C4-2B (cell line): ENCODE measurements at regions not wholly inside any gene's neighbourhood (a gene's known extent, or its start where the extent isn't known, plus 50 kb on each side); places are given as distances from the start of the nearest gene placed in this dataset.

Experiments used
- H3K27ac ChIP-seq: fragments of 450-650 bp; 2 replicates; pipeline ENCODE4 v1.5.1; 2017
- ZFX ChIP-seq: fragments of 450-650 bp; IDR thresholded peaks from 2 replicates; pipeline ENCODE4 v1.6.1; 2017
- TF ChIP-seq, protein P1 (sequence below): fragments of 450-650 bp; conservative IDR thresholded peaks from 2 replicates; pipeline ENCODE4 v1.5.1; 2017; ENCODE audit warnings: mild to moderate bottlenecking

- H3K27ac ChIP-seq, result no peak overlapping the region
- no peak for TF ChIP-seq ZFX
Observed at GRCh38 chr20:12291386-12291785, 373.7 kb downstream of the BTBD3 start.

- TF ChIP-seq ZFX, result no peak
- TF ChIP-seq, protein P1, sequence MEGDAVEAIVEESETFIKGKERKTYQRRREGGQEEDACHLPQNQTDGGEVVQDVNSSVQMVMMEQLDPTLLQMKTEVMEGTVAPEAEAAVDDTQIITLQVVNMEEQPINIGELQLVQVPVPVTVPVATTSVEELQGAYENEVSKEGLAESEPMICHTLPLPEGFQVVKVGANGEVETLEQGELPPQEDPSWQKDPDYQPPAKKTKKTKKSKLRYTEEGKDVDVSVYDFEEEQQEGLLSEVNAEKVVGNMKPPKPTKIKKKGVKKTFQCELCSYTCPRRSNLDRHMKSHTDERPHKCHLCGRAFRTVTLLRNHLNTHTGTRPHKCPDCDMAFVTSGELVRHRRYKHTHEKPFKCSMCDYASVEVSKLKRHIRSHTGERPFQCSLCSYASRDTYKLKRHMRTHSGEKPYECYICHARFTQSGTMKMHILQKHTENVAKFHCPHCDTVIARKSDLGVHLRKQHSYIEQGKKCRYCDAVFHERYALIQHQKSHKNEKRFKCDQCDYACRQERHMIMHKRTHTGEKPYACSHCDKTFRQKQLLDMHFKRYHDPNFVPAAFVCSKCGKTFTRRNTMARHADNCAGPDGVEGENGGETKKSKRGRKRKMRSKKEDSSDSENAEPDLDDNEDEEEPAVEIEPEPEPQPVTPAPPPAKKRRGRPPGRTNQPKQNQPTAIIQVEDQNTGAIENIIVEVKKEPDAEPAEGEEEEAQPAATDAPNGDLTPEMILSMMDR, result no peak
Observed at GRCh38 chr20:12293900-12294299, 376.2 kb downstream of the BTBD3 start.

DNA sequence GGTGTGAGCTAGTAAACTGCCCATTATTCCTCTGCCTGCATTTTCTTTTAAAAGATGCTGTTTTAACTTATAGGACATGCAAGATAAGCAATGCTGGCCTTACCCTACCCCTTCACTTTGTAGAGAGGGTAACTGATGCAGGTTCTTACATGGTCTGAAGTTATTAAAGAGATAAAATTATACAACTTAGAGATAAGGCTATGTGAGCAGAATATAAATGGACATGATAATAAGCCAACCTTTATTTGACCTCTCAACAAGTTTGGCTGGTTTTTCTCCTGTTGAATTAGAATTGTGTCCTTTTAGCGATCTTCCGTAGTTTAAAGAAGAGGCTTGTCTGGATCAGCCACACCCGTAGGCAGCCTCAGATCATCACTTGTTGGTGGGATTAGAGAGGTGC is 377.0 kb downstream of the BTBD3 start:
- TF ChIP-seq ZFX, result no peak
- TF ChIP-seq, protein P1, result no peak
- H3K27ac ChIP-seq, result no peak overlapping the region

More at GRCh38 chr20:12293900-12294299, 376.2 kb downstream of the BTBD3 start:
- H3K27ac ChIP-seq, result no peak overlapping the region

DNA sequence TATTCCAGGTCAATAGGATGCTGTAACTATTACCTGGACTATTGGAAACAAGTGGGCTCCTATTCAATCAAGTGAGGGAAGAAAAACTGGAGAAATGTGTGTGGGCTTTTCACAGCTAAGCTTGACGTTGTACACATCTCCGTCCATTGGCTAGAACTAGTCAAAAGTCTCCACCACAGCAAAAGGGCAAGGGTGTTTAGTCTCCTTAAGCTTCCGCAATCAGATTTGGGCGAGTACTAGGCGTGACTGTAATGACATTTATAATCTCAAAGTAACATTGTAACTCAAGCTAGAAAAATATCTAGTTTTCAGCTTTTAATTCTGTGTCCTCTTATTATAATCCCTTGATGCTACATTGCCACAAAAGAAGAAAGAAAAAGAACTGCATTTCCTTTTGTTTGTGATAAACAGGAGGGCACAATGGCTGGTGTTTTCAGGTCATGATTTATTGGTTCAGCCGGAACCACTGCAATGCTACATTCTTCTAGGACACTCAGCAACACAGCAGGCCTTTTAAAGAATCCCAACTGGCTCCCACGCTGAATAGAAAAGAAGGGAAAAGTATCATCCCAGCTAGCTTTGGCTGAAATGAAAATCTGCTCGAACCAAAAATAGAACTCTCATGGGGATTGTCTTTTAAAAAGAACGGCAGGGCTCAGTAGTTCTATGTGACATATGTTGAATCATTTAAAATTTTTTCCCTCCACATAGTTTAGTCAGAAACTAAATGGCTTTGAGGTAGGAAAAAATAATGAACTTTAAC is 387.7 kb downstream of the BTBD3 start:
- no peak for TF ChIP-seq ZFX
- TF ChIP-seq, protein P1, result no peak
- no peak overlapping the region for H3K27ac ChIP-seq

- TF ChIP-seq ZFX, result no peak
- TF ChIP-seq, protein P1, result no peak
- no peak overlapping the region for H3K27ac ChIP-seq
Observed at GRCh38 chr20:12306107-12306506, 388.4 kb downstream of the BTBD3 start.

DNA sequence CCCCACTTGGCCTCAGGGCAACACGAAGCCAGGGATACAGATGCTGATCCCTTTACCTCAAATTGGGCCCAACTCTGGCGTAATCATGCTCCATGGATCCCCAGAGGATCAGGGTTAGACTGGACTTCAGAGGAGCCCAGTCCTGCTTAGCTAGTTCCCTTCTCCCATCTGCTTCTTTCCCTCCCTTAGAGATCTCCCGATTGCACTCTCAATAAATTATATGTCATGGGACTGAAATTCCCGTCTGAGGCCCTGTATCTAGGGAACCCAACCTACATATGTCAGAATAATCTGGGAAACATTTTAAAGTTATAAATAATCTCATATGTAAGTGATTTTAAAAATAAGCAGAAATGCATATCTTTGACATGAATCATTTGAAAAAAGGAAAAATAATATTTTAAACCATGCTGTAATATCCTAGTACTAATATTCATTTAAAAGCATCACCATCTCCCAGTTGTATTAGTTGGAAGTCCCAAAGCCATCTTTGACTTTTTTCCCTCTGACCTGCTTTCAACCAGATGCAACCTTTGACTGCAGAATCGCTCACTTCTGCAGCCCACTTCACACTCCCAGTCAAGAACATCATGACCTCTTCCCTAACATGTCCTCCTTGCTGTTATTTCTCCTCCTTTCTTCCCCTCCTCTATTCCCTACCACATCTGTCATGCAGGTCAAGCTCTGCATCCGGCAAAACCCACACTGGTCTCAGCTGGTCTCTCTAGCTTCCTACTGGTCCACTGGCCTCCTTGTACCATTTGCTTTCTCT is 393.6 kb downstream of the BTBD3 start:
- H3K27ac ChIP-seq, result no peak overlapping the region
- TF ChIP-seq, protein P1, result no peak
- TF ChIP-seq ZFX, result no peak

DNA sequence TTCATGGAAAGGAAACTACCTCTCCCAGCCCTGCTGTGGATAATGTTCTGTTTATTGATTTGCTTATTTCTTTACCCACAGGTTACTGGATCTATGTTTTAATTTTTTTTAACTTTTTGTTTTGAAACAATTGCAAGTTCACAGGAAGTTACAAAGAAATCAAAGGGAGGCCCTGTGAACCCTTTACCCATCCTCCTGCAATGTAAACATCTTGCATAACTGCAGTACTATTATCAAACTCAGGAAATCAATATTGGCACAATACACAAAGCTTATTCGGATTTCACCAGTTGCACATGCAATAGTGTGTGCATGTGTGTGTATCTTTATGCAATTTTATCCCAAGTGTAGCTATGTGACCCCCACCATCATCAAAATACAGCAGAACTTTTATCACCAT is 398.0 kb downstream of the BTBD3 start:
- no peak overlapping the region for H3K27ac ChIP-seq
- no peak for TF ChIP-seq ZFX
- TF ChIP-seq, protein P1, result no peak
